NOMO-1 (cell line): ENCODE measurements at regions not wholly inside any gene's neighbourhood (a gene's known extent, or its start where the extent isn't known, plus 50 kb on each side); places are given as distances from the start of the nearest gene placed in this dataset.

Experiments
- DNase-seq, 2 experiments: peaks; one replicate each; lab custom pipeline; 2025; ENCODE audit not compliant: unreplicated experiment in 2 of 2; lab: John Stamatoyannopoulos, UW

DNA sequence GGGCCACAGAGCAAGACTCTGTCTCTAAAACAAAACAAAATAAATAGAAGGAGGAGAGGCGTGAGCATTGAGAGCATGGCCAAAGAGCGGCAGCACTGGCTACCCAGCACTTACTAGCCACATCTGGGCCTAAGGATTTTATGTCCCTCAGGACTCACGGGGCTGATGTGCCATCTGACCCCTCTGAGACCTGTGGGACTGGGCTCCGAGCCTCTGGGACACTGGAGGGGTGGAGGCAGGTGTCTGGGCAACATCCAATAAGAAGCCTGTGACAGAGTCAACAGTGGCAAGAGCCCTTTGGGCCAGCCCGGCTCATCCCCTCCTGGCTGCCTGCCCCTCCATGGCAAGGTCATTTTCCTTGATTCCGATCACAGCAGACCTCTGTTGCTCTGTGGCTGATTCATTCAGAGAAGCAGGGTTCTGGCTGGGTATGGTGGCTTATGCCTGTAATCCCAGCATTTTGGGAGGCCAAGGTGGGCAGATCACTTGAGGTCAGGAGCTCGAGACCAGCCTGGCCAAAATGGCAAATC is 60.7 kb downstream of the RRM2 start:
- DNase-seq: no peak

DNA sequence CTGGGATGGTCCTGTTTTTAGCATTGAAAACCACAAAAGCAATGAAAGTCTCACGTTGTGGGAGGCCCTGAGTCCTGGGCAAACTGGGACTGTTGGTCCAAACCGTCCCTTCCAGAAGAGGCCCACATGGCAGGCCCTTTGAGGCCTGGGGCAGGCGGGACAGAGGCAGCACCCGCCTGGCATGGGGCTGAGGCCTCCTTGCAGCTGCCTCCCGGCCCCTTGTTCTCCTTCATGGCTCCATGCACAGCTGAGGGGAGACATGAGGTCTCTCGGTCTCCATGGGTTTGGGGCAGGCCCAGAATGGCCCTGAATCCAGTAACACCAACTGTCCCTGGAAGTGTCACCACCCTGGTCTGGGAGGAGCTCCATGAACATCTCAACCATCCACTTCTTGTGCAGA is 61.9 kb downstream of the RRM2 start:
- DNase-seq: no peak

DNA sequence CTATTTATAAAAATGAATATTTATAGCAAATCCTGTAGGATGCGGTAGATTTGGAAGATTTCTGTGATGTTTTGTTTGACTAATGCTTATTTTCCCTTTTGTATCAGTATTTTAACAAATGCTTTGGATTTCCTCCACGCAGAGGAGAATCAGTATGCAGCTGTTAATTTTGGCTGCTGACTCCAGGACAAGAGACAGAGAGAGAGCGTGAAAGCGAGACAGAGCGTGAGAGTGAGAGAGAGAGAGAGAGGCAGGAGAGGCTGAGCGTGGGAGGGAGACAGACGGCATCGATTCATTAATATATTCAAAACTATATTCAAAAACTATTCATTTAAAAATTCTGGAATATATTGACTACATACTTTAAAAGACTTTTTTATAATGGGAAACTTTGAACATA is 62.5 kb downstream of the RRM2 start:
- no peak for DNase-seq

DNA sequence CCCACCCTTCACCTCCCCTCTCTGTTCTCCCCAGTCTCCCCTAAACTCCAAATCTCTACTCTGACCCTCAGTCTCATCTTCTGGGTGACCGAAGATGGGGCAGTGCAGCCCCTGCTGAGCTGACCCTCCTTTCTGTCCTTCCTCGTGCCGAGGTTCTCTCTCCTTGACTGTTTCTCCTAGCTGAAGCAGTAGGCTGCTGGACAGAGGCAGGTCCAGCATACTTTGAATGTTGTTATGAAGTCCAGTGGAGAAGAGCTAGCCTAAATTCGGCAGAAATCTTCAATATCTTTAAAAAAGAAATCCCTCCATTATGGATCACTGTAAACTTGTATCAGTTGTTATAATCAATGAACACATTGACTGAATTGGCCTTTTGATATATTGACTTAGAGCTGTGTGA is 63.2 kb downstream of the RRM2 start:
- DNase-seq: no peak

DNA sequence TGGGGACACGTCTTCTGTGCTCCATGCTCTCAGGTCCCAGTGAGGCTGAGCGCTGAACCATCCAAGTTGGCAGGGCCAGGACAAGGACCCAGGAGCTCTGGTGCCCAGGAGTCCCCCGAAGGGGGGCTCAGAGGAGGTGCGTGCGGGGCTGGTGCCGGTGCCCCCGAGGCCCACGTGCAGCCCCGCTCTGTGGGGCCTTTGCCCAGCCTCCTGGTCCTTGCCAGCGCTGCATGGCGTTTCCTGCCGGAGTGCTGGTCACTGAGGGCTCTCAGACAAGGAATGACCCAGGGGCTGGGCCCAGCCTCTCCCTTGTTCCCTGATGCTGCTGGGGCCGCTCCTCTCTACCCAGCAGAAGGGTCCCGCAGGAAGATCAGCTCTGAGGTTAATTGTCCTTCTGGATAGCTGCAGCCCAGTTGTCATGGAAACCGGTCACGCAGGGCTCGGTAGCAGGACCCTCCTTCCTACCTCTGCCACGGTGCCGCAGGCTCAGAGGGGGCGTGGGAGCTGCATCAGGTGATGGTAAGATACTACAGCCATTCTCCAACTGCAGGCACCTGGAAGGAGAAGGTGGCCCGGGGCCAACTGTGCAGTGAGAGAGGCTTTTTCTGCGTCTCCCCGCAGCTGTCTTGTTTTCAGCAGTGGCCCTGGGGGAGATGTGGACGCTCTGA is 64.5 kb downstream of the RRM2 start:
- no peak for DNase-seq

DNA sequence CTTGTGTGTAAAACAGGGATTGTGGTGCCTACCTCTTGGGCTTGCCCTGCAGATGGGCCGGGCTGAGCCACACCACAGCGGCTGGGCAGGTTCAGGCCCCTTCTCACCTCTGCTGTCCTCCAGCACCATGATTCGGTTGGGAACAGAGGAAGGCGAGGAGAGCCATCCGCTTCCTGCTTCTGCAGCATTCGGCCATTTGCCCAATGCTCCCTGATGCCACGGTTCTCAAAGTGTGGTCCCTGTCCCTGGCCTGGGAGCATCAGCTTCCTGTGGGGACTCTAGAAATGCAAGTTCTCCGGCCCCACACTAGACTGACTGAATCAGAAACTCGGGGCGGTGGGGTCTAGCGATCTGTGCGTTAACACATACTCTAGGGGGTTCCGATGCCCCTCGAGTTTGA is 65.1 kb downstream of the RRM2 start:
- no peak for DNase-seq

DNA sequence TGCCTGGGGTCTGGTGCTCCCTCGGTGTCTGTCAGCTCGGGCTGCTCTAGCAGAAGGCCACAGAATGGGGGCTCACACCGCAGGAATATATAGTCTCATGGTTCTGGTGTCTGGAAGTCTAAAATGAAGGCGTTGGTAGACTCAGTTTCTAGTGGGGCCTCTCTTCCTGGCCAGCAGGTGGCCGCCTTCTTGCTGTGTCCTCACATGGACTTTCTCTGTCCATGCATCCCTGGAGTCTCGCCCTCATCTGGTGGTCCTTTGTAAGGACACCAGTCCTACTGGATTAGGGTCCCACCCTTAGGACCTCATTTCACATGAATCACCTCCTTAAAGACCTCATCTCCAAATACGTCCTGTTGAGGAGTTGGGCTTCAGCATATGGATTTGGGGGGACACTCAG is 65.7 kb downstream of the RRM2 start:
- no peak for DNase-seq

DNA sequence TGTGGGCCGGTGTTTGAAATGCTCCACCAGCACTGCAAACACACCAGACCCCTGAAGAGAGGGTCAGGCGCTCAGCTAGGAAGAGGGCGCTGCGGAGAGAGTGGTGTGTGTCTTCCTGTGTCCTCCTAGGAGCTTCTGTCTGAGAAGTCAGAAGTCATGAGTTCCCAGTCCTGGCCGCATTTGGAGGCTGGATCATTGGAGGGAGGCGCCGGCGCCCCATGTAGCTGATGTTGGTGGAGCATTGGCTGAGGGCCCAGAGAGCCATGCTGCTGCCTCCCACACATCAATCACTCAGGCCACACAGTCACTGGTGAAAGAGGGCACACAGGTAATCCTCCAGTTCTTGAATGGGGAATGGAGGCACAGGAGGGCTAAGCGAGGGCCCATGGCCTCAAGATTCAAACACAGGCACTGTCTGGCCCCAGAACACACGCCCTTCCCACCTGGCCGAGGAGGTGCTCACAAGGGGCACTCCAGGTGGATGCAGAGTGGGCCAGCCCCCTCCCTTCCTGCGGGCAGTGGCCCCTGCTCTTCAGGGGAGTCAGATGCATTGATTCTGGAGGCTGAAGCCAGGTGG is 66.3 kb downstream of the RRM2 start:
- DNase-seq: no peak

DNA sequence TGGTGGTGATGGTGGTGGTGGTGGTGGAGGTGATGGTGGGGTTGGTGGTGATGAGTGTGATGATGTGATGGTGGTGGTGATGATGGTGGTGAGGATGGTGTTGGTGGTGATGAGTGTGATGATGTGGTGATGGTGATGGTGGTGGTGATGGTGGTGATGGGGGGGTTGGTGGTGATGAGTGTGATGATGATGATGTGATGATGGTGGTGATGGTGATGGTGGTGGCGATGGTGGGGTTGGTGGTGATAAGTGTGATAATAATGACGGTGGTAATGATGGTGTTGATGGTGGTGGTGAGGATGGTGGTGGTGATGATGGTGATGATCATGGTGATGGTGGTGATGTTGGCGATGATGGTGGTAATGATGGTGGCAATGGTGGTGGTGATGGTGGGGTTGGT is 67.7 kb downstream of the RRM2 start:
- no peak for DNase-seq

DNA sequence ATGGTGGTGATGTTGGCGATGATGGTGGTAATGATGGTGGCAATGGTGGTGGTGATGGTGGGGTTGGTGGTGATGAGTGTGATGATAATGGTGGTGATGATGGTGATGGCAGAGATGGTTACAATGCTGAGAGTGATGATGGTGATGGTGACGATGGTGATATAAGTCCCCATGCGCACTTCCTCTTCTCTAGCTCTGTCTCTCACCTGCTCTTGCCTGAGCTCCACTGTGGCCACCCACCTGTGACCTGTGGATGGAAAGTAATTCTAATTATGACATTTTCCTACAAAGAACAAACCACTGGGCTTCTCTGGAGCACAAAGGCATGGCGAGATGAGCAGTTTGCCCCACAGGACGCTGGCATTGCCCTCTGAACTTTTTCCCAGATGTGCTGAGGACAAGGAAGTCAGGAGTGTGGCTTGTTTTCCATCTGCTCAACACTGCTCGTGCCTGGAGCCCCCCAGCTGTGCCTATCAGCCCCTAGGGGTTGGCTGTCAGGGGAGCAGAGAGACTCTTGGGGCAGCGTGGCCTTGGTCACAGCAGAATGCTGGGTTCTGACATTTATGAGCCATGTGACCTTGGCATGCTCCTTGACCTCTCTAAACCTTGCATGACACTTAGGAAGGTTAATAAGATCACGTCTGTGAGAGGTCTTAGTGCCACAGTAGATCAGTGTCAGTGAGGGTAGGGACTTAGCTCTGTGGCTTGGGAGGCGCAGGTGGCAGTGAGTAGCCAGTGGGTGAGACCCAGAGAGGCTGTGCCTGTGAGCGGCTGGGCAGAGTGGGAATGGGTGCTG is 68.4 kb downstream of the RRM2 start:
- no peak for DNase-seq

DNA sequence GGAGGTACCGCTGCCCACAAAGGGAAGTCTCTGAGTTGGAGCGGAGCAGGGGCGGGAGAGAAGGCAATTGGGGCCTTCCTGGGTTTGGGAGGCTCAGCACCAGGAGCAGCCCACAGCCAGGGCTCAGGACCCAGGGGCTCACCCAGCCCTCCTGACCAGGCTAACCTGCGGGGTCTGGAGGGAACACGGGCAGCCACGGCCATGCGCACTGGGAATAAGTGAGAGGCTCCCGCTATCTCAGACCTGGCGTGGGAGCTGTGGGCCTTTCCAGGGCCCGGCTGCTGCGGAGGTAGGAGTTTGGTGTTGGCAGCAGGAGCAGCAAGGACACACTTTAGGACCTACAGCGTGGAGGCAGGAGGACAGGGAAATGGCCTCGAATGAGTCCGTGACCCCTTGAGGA is 69.0 kb downstream of the RRM2 start:
- no peak for DNase-seq

DNA sequence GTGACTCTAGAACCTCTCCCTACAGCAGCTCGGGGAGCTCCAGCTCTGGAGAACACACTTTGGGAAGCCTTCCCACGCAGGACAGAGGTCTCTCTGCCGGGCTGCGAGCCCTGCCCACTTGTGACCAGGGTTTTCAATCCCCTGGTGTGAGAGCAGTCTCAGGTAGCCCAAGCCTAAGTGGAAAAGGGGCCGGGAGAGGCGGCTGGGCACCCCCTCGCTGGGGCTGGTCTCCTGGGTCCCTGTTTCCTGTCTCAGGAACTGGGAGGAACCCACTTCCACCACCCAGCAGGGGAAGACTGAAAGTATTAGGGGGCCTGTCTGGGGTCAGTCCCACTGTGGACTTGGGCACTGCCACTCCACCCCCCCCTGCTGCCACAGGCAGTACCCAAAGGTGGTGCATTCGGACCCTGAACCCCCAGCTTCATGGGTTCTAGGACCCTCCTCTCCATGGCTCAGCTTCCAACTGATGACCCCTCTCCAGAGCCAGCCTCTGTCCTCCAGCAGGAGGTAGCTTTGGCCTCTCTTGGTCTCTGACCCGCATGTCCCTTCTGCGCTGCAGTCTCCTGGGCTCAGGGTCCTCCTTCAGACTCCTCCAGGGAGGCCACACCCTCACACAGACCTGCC is 70.0 kb downstream of the RRM2 start:
- DNase-seq: no peak

DNA sequence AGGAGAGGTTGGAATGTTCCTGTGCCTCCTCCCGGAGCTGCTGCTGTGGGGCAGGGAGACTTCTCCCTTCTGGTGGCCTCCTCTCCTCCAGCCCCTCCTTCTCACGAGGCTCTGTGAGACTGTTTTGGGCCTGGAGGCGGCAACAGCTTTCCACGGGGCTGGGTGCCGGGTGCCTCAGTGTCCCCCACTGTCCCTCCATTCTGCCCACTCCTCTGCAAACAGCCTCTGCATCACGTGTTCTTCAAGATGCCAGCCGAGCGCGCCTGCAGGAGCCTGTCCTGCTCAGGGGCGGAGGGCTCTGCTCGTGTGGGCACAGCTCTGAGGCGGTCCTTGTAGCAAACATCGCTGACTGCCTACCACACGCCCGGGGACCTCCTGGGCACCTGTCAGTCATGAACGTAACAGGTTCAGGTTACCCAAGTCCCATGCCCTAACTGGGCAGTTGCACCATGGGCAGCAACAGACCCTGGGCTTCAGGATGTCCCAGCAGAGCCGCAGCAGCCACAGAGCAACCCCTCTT is 70.8 kb downstream of the RRM2 start:
- DNase-seq: no peak

DNA sequence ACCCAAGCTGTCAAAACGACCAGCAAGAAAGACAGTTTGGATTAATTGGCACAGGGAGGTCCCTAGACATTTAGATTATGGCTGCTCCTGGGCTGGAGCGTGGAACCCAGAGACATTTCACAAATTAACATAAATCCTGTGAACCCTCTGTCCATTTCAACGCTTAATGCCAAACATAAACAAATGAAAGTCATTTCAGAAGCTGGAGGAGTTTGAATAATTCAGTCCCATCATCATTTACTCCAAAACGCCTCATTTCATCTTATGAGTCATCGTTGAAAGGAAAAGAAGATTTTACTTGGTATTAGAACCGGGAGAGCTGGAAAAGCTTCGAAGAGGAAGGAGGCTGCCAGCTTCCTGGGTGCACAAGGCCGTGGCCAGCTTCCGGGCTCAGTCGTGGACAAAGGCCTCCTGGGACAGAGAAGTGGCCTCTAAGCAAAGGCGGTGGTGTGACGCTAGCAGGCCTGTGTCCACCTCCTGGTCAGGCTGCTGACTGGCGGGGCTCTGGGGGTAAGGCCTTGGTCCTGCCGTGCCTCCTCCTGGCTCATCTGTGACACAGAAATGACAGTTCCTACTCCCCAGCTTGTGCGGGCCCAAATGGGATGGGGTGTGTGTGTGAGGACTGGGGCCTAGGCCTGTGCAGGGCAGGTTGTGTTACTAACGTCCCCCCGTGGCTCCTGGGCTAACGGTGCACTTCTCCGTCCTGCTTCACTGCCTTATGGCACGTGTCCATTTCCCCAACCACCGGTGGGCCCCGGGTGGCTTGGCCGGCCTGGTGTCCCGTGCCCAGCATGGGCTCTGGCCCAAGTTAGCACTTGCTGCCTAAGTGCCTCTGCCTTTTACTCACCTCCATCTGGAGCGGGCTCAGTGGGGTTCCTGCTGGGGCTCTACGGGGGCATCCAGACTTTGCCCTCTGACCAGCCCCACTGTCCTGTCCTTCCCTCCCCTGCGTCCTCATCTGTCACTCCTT is 71.6 kb downstream of the RRM2 start:
- no peak for DNase-seq

DNA sequence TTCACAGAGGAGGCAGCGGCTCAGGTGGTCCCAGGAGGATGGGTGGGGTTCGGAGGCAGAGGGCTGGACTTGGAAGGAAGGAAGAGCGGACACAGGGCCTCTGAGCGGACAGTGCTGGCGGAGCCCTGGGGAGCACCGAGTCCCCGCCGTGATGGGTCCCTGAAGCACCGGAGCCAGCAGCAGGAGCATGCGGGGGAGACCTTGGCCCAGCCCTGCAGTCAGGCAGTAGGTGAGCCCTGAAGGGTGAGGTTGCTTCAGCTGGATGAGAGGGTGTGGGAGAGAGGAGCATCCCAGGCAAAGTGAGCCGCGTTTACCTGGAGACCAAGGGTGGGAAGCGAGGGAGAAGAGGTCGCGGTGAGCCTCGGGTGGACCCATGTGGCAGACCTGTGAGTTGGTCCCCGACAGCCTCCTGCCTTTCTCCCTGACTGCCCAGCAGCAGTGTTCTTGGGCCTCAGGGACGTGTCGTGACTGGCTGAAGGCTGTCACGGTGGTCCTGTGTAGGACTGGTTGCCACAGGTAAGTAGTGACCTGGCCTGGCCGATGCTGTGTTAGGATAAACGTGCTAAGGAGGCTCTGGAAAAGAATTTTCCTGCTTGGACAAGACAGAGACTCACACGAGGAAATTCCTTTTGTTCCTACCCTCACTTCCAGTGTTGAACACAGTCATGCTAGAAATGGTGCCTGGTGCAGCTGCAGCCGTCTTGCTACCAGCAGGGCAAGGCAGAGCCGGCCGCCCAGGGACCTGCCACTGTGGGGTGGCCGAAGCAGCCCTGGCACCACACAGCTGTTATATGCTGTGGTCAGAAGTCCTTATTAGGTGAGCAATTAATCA is 73.0 kb downstream of the RRM2 start:
- no peak for DNase-seq

DNA sequence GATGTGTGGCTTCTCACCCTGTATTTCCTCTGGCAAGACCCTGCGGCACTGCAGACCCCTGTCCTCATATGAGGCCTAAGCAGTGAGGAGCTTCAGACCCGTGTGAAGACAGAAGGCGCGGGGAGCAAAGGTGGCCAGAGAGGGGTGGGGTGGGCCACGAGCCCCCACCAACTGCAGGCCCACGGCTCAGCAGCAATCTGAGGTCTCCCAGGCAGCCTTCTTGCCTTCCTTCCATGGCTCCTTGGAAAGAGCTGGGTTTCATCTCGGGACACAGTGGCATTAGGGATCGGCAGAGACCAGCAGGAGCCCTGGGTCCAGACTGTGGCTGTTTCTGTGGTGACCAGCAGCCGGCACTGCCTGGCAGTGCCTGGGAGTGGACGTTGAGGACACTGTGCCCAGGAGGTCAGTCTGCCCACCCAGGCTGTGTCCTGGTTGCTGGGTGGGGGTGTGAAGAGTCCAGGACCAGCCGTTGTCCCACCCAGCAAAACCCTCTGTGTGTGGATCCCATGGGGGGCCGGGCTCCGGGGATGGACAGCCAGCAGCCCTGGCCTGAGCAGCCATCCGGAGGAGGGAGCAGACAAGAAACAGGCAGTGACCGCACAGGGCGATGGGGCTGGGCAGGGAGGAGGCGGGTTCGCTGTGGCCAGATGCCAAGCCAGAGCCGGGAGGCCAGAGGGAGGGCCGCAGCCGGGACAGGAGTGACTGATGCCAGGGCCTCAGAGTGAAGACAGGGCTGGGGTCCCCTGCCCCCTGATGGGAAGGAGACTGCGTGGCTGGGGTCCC is 73.8 kb downstream of the RRM2 start:
- no peak for DNase-seq

DNA sequence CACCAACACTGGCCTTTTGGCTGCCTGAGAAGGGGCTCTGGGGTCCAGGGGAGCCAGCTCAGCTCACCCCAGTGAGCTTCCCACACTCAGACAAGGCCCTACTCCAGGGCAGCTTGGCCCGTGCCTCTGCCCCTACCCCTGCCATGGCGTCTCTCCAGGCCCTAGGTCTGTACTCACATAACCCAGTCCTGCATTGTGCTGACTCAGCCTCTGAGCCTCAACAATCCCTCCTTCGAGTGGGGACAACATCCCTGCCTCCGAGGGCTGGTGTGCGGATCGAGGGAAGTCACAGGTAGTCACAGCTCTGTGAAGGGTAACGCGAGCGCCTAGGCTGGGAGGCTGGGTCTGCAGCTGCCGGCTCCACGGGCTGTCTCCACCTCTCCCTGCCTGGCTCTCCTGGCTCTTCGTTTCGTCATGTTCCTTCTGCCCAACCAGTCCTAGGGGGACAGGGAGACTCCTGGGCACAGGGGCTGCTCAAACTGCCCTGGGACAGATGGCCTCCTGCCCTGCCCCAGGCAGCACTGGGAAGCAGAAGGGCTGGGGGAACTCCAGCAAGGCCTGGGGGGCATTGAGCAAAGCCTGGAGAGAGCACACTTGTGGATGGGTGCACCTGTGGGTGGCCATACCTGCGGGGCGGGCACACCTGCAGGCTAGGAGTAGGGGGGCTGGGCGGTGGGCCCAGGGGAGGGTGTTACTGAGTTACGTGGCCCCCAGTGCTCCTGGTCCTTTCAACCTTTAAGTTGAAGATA is 74.6 kb downstream of the RRM2 start:
- DNase-seq: no peak

DNA sequence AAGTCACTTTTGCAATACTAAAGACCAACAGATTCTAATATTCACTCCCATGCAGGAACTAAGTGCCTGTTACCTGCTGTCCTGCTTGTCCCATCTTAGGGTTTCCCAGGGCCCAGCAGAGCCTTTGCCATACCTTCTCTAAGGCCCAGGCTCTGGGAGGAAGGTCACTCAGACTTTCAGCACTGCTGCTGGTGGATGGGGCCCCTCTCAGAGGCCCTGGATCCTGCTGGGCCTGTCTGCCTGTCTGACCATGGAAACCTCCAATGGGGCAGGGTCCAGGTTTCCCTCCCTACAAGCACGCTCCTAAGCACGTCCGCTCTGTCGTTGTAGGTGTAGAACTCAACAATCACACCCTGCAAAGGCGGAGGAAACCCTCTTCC is 75.1 kb downstream of the RRM2 start:
- DNase-seq: no peak
